ENCODE measurements at regions not wholly inside any gene's neighbourhood (a gene's known extent, or its start where the extent isn't known, plus 50 kb on each side); places are given as distances from the start of the nearest gene placed in this dataset.

DNA sequence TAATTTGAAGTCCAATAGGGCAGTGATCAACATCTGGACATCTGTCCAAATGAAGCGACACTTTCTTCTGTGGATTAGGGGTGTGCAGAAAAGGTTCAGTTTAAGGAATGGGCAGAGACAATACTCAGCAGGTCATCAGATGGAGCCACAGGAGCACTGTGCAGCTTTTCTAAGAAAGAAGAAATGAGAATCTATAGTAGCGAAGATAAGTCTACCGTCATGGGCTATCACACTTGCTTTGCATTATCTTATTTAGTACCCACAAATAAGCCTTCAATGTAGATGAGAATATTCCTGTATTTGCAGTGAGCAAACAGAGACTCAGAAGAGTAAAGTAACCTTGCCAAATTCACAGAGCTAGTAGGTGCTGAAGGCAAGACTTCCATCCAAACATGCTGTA lies 412.0 kb upstream of the GOT2 start:
- TF ChIP-seq REST (IDR thresholded peaks at IDR 0.05; ENCODE audit: insufficient read depth in 1 of 2, low read depth in 2 of 2, low read length in 2 of 2) (no peak), SIN3A (IDR thresholded peaks at IDR 0.05; ENCODE audit: borderline replicate concordance, insufficient read depth, low read length) (no peak)

All from PFSK-1 (cell line).